IPS-15b (cell line): ENCODE measurements at regions not wholly inside any gene's neighbourhood (a gene's known extent, or its start where the extent isn't known, plus 50 kb on each side); places are given as distances from the start of the nearest gene placed in this dataset.

Source experiments
- H3K27me3 ChIP-seq: one replicate; pipeline ENCODE4 v1.6.1; 2013; ENCODE audit warnings: low read length; ENCODE audit not compliant: control insufficient read depth, insufficient read depth
- H3K36me3 ChIP-seq: one replicate; pipeline ENCODE4 v1.6.1; 2013; ENCODE audit warnings: low read length; ENCODE audit not compliant: control insufficient read depth, insufficient read depth
- H3K4me1 ChIP-seq: one replicate; pipeline ENCODE4 v1.6.1; 2013; ENCODE audit warnings: mild to moderate bottlenecking, low read length; ENCODE audit not compliant: control insufficient read depth, insufficient read depth
- H3K4me3 ChIP-seq: one replicate; pipeline ENCODE4 v1.5.1; 2013; ENCODE audit warnings: low read depth, low read length
- H3K9ac ChIP-seq: one replicate; pipeline ENCODE4 v1.6.1; 2013; ENCODE audit warnings: low read depth, mild to moderate bottlenecking, low read length
- H3K9me3 ChIP-seq: one replicate; pipeline ENCODE4 v1.6.1; 2013; ENCODE audit warnings: mild to moderate bottlenecking, low read length; ENCODE audit not compliant: control insufficient read depth, insufficient read depth

GRCh38 chr15:38193496-38193895 lies 59.1 kb upstream of the SPRED1 start:
- no peaks in the 10 kb centered on the region for H3K36me3 ChIP-seq
- H3K9me3 ChIP-seq: no peaks in the 10 kb centered on the region
- H3K9ac ChIP-seq: no peak overlapping the region

GRCh38 chr15:38195191-38195901 lies 57.3 kb upstream of the SPRED1 start:
- no peak overlapping the region for H3K9ac ChIP-seq
- no peaks in the 10 kb centered on the region for H3K36me3 ChIP-seq
- H3K4me1 ChIP-seq: no peaks in the 10 kb centered on the region
- no peak overlapping the region for H3K4me3 ChIP-seq
- H3K9me3 ChIP-seq: no peaks in the 10 kb centered on the region
- no peaks in the 10 kb centered on the region for H3K27me3 ChIP-seq

More at GRCh38 chr15:38193496-38193895, 59.1 kb upstream of the SPRED1 start:
- no peaks in the 10 kb centered on the region for H3K27me3 ChIP-seq
- no peaks in the 10 kb centered on the region for H3K4me1 ChIP-seq
- no peak overlapping the region for H3K4me3 ChIP-seq

- no peak overlapping the region for H3K4me3 ChIP-seq
- no peaks in the 10 kb centered on the region for H3K9me3 ChIP-seq
- H3K4me1 ChIP-seq: no peaks in the 10 kb centered on the region
- no peaks in the 10 kb centered on the region for H3K36me3 ChIP-seq
- no peak overlapping the region for H3K9ac ChIP-seq
- H3K27me3 ChIP-seq: no peaks in the 10 kb centered on the region
These were observed 56.6 kb upstream of the SPRED1 start for GRCh38 chr15:38196076-38196475.

GRCh38 chr15:38197553-38197952 lies 55.1 kb upstream of the SPRED1 start:
- H3K9me3 ChIP-seq: no peaks in the 10 kb centered on the region
- H3K27me3 ChIP-seq: no peaks in the 10 kb centered on the region
- no peaks in the 10 kb centered on the region for H3K36me3 ChIP-seq
- no peak overlapping the region for H3K4me3 ChIP-seq
- H3K9ac ChIP-seq: no peak overlapping the region
- no peaks in the 10 kb centered on the region for H3K4me1 ChIP-seq

GRCh38 chr15:38201714-38202113 lies 50.9 kb upstream of the SPRED1 start:
- no peak overlapping the region for H3K4me3 ChIP-seq
- H3K9ac ChIP-seq: no peak overlapping the region
- H3K4me1 ChIP-seq: no peaks in the 10 kb centered on the region
- no peaks in the 10 kb centered on the region for H3K27me3 ChIP-seq
- no peaks in the 10 kb centered on the region for H3K36me3 ChIP-seq
- no peaks in the 10 kb centered on the region for H3K9me3 ChIP-seq

- no peaks in the 10 kb centered on the region for H3K9me3 ChIP-seq
- no peaks in the 10 kb centered on the region for H3K27me3 ChIP-seq
- no peak overlapping the region for H3K4me3 ChIP-seq
- H3K9ac ChIP-seq: no peak overlapping the region
- no peaks in the 10 kb centered on the region for H3K4me1 ChIP-seq
- no peaks in the 10 kb centered on the region for H3K36me3 ChIP-seq
These were observed 50.3 kb upstream of the SPRED1 start for GRCh38 chr15:38202361-38202760.
